B cell (primary cell): ENCODE measurements at regions not wholly inside any gene's neighbourhood (a gene's known extent, or its start where the extent isn't known, plus 50 kb on each side); places are given as distances from the start of the nearest gene placed in this dataset.

Source experiments
- EZH2 ChIP-seq: IDR thresholded peaks from 2 replicates; pipeline ENCODE4 v1.6.1; 2012; ENCODE audit warnings: borderline replicate concordance, low read depth, mild to moderate bottlenecking, moderate library complexity, low read length; ENCODE audit not compliant: insufficient read depth, poor library complexity, severe bottlenecking
- TF ChIP-seq, protein P1 (sequence below): fragments of 200-600 bp; IDR thresholded peaks from one replicate; pipeline ENCODE4 v1.8.0; 2022; ENCODE audit warnings: antibody characterized with exemption, mild to moderate bottlenecking

DNA sequence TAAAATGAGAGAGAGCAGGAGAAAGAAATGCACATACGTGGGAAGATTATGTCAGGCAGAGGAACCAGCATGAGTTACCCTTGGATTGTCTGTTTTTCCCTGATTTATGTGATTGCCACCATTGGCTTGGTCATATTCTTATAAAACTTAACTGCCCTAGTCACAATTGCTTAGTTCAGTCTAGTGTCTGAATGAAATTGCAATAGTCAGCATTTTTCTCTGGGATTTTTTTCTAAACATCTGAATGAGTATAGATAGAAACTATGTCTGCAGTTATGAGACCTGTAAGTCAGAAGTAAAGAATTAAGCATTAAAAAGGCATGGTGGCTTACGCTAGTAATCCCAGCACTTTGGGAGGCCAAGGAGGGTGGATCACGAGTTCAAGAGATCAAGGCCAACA is 889.8 kb downstream of the PLA2G4A start:
- TF ChIP-seq, protein P1, sequence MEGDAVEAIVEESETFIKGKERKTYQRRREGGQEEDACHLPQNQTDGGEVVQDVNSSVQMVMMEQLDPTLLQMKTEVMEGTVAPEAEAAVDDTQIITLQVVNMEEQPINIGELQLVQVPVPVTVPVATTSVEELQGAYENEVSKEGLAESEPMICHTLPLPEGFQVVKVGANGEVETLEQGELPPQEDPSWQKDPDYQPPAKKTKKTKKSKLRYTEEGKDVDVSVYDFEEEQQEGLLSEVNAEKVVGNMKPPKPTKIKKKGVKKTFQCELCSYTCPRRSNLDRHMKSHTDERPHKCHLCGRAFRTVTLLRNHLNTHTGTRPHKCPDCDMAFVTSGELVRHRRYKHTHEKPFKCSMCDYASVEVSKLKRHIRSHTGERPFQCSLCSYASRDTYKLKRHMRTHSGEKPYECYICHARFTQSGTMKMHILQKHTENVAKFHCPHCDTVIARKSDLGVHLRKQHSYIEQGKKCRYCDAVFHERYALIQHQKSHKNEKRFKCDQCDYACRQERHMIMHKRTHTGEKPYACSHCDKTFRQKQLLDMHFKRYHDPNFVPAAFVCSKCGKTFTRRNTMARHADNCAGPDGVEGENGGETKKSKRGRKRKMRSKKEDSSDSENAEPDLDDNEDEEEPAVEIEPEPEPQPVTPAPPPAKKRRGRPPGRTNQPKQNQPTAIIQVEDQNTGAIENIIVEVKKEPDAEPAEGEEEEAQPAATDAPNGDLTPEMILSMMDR = no peak
- no peak for TF ChIP-seq EZH2
